HG02798 (cell line): ENCODE measurements at regions not wholly inside any gene's neighbourhood (a gene's known extent, or its start where the extent isn't known, plus 50 kb on each side); places are given as distances from the start of the nearest gene placed in this dataset.

Source experiments
- ATAC-seq: cut with Tn5 transposase; IDR thresholded peaks from one replicate; pipeline ENCODE4 v1.9.1; 2021; ENCODE audit warnings: mild to moderate bottlenecking; ENCODE audit not compliant: unreplicated experiment, poor library complexity

GRCh38 chr9:130780865-130781504 is 54.1 kb upstream of the ABL1 start:
- ATAC-seq: no peak

GRCh38 chr9:130781569-130781968 is 53.5 kb upstream of the ABL1 start:
- no peak for ATAC-seq

- no peak for ATAC-seq
Observed at GRCh38 chr9:130782886-130783530, 52.0 kb upstream of the ABL1 start.

- ATAC-seq: no peak
Observed at GRCh38 chr9:130785053-130785452, 50.0 kb upstream of the ABL1 start.
